Islet precursor cell (in vitro differentiated cells): ENCODE measurements at regions not wholly inside any gene's neighbourhood (a gene's known extent, or its start where the extent isn't known, plus 50 kb on each side); places are given as distances from the start of the nearest gene placed in this dataset.
A peak's percentile ranks its signal among the peaks of the same experiment; 100 is the strongest.

Experiments
- DNase-seq: peaks from one replicate; pipeline ENCODE4 v3.0.0-alpha.2; 2018

- DNase-seq: no peak
These were observed 359.1 kb upstream of the IL12A start for GRCh38 chr3:159629329-159630084.

GRCh38 chr3:159631226-159631625, 357.4 kb upstream of the IL12A start:
- DNase-seq: no peak

GRCh38 chr3:159632128-159632527, 356.5 kb upstream of the IL12A start:
- DNase-seq: peak; percentile 95

GRCh38 chr3:159632851-159633250, 355.8 kb upstream of the IL12A start:
- no peak for DNase-seq

- DNase-seq: peak; percentile 64
These were observed 354.2 kb upstream of the IL12A start for GRCh38 chr3:159634483-159634882.

- DNase-seq: no peak
These were observed 353.5 kb upstream of the IL12A start for GRCh38 chr3:159635047-159635641.

- no peak for DNase-seq
These were observed 350.6 kb upstream of the IL12A start for GRCh38 chr3:159637883-159638542.

GRCh38 chr3:159640225-159640624, 348.4 kb upstream of the IL12A start:
- DNase-seq: no peak

- DNase-seq: no peak
These were observed 345.2 kb upstream of the IL12A start for GRCh38 chr3:159643406-159643805.

- no peak for DNase-seq
These were observed 342.8 kb upstream of the IL12A start for GRCh38 chr3:159645874-159646273.

GRCh38 chr3:159649951-159650350, 338.7 kb upstream of the IL12A start:
- DNase-seq: no peak

GRCh38 chr3:159650726-159651125, 337.9 kb upstream of the IL12A start:
- DNase-seq: no peak

- DNase-seq: no peak
These were observed 336.2 kb upstream of the IL12A start for GRCh38 chr3:159652452-159652851.

- DNase-seq: no peak
These were observed 334.2 kb upstream of the IL12A start for GRCh38 chr3:159654183-159655134.

GRCh38 chr3:159655202-159655601, 333.4 kb upstream of the IL12A start:
- no peak for DNase-seq

GRCh38 chr3:159657176-159657575, 331.5 kb upstream of the IL12A start:
- DNase-seq: no peak

GRCh38 chr3:159657629-159658028, 331.0 kb upstream of the IL12A start:
- DNase-seq: no peak

- no peak for DNase-seq
These were observed 328.3 kb upstream of the IL12A start for GRCh38 chr3:159660326-159660725.

GRCh38 chr3:159660901-159661300, 327.7 kb upstream of the IL12A start:
- DNase-seq: no peak

GRCh38 chr3:159662549-159662948, 326.1 kb upstream of the IL12A start:
- no peak for DNase-seq

- DNase-seq: no peak
These were observed 324.6 kb upstream of the IL12A start for GRCh38 chr3:159664006-159664405.

- DNase-seq: no peak
These were observed 324.0 kb upstream of the IL12A start for GRCh38 chr3:159664653-159665052.

- DNase-seq: no peak
These were observed 321.4 kb upstream of the IL12A start for GRCh38 chr3:159667261-159667660.
